ENCODE measurements at regions not wholly inside any gene's neighbourhood (a gene's known extent, or its start where the extent isn't known, plus 50 kb on each side); places are given as distances from the start of the nearest gene placed in this dataset.

- TF ChIP-seq SMC3 (conservative IDR thresholded peaks at IDR 0.05; ENCODE audit: poor library complexity) = no peak
- TF ChIP-seq MXI1 (conservative IDR thresholded peaks at IDR 0.05; ENCODE audit: poor library complexity, severe bottlenecking) = no peak
- no peak for TF ChIP-seq CTCF (IDR thresholded peaks at IDR 0.05; ENCODE audit: poor library complexity, severe bottlenecking)
- TF ChIP-seq POLR2AphosphoS5 (IDR thresholded peaks at IDR 0.05) = no peak
- no peak for TF ChIP-seq EP300 (conservative IDR thresholded peaks at IDR 0.05; ENCODE audit: poor library complexity, severe bottlenecking)
- no peak for TF ChIP-seq RAD21 (conservative IDR thresholded peaks at IDR 0.05)
- no peak for TF ChIP-seq EZH2 (IDR thresholded peaks at IDR 0.05; ENCODE audit: borderline replicate concordance, insufficient read depth, low read length, poor library complexity, severe bottlenecking)
These were observed 126.9 kb upstream of the ADCY1 start for GRCh38 chr7:45447296-45447695.

Data from neural cell (in vitro differentiated cells).